ENCODE measurements at regions not wholly inside any gene's neighbourhood (a gene's known extent, or its start where the extent isn't known, plus 50 kb on each side); places are given as distances from the start of the nearest gene placed in this dataset.
A peak's percentile ranks its signal among the peaks of the same experiment; 100 is the strongest.

- Histone ChIP-seq H3K27ac (ENCODE audit: insufficient read depth, low read length) (no peak overlapping the region), H3K9me3 (ENCODE audit: control insufficient read depth, insufficient read depth, low read depth, low read length) (no peaks in the 10 kb centered on the region), H3K79me2 (ENCODE audit: control insufficient read depth, insufficient read depth, low read length) (no peaks in the 10 kb centered on the region), H2AFZ (ENCODE audit: low read length) (no peak overlapping the region), H3K36me3 (ENCODE audit: control insufficient read depth, insufficient read depth, low read length) (no peaks in the 10 kb centered on the region), H3K4me2 (ENCODE audit: extremely low read depth, insufficient read depth, low read length) (no peak overlapping the region), H3K27me3 (ENCODE audit: control insufficient read depth, insufficient read depth, low read length) (no peaks in the 10 kb centered on the region), H3K9ac (ENCODE audit: insufficient read depth, low read length) (no peak overlapping the region), H3K4me1 (ENCODE audit: control insufficient read depth, extremely low read depth, insufficient read depth, low read length) (no peaks in the 10 kb centered on the region), H4K20me1 (ENCODE audit: control insufficient read depth, extremely low read depth, insufficient read depth, low read length) (no peaks in the 10 kb centered on the region), H3K4me3 (replicated peaks in 1 of 4; ENCODE audit: control extremely low read depth in 1 of 4, insufficient read depth in 1 of 4, low read depth in 3 of 4, low read length in 4 of 4) (no peak overlapping the region)
- TF ChIP-seq EZH2 (IDR thresholded peaks at IDR 0.05; ENCODE audit: low read length, missing control alignments) (no peak), CTCF (conservative IDR thresholded peaks at IDR 0.05 in 1 of 2, IDR thresholded peaks at IDR 0.05 in 1 of 2; ENCODE audit: low read depth in 1 of 2, low read length in 2 of 2) (no peak)
- peak in 1 of 2 donors; percentile 35 for DNase-seq (ENCODE audit: low read depth in 2 of 2)
Measured at GRCh38 chr6:14616656-14617055, 499.1 kb downstream of the CD83 start.

GRCh38 chr6:14618759-14619418, 501.3 kb downstream of the CD83 start:
- Histone ChIP-seq H3K27me3 (ENCODE audit: control insufficient read depth, insufficient read depth, low read length) (no peaks in the 10 kb centered on the region), H3K4me2 (ENCODE audit: extremely low read depth, insufficient read depth, low read length) (no peak overlapping the region), H3K4me1 (ENCODE audit: control insufficient read depth, extremely low read depth, insufficient read depth, low read length) (no peaks in the 10 kb centered on the region), H3K79me2 (ENCODE audit: control insufficient read depth, insufficient read depth, low read length) (no peaks in the 10 kb centered on the region), H4K20me1 (ENCODE audit: control insufficient read depth, extremely low read depth, insufficient read depth, low read length) (no peaks in the 10 kb centered on the region), H3K9me3 (ENCODE audit: control insufficient read depth, insufficient read depth, low read depth, low read length) (no peaks in the 10 kb centered on the region), H2AFZ (ENCODE audit: low read length) (no peak overlapping the region), H3K9ac (ENCODE audit: insufficient read depth, low read length) (no peak overlapping the region), H3K36me3 (ENCODE audit: control insufficient read depth, insufficient read depth, low read length) (no peaks in the 10 kb centered on the region), H3K4me3 (replicated peaks in 1 of 4; ENCODE audit: control extremely low read depth in 1 of 4, insufficient read depth in 1 of 4, low read depth in 3 of 4, low read length in 4 of 4) (no peak overlapping the region), H3K27ac (ENCODE audit: insufficient read depth, low read length) (no peak overlapping the region)
- DNase-seq (ENCODE audit: low read depth in 2 of 2) = no peak
- TF ChIP-seq CTCF (conservative IDR thresholded peaks at IDR 0.05 in 1 of 2, IDR thresholded peaks at IDR 0.05 in 1 of 2; ENCODE audit: low read depth in 1 of 2, low read length in 2 of 2) (no peak), EZH2 (IDR thresholded peaks at IDR 0.05; ENCODE audit: low read length, missing control alignments) (no peak)

GRCh38 chr6:14619419-14619781, 501.8 kb downstream of the CD83 start:
- H3K79me2 ChIP-seq (ENCODE audit: control insufficient read depth, insufficient read depth, low read length) = no peaks in the 10 kb centered on the region
- no peak overlapping the region for H2AFZ ChIP-seq (ENCODE audit: low read length)
- H3K27me3 ChIP-seq (ENCODE audit: control insufficient read depth, insufficient read depth, low read length) = no peaks in the 10 kb centered on the region
- H3K4me2 ChIP-seq (ENCODE audit: extremely low read depth, insufficient read depth, low read length) = no peak overlapping the region
- no peaks in the 10 kb centered on the region for H4K20me1 ChIP-seq (ENCODE audit: control insufficient read depth, extremely low read depth, insufficient read depth, low read length)
- H3K36me3 ChIP-seq (ENCODE audit: control insufficient read depth, insufficient read depth, low read length) = no peaks in the 10 kb centered on the region
- H3K4me3 ChIP-seq (replicated peaks in 1 of 4; ENCODE audit: control extremely low read depth in 1 of 4, insufficient read depth in 1 of 4, low read depth in 3 of 4, low read length in 4 of 4) = no peak overlapping the region
- no peaks in the 10 kb centered on the region for H3K4me1 ChIP-seq (ENCODE audit: control insufficient read depth, extremely low read depth, insufficient read depth, low read length)
- no peak for DNase-seq (ENCODE audit: low read depth in 2 of 2)
- no peak overlapping the region for H3K9ac ChIP-seq (ENCODE audit: insufficient read depth, low read length)
- no peak overlapping the region for H3K27ac ChIP-seq (ENCODE audit: insufficient read depth, low read length)
- no peaks in the 10 kb centered on the region for H3K9me3 ChIP-seq (ENCODE audit: control insufficient read depth, insufficient read depth, low read depth, low read length)
- no peak for TF ChIP-seq CTCF (conservative IDR thresholded peaks at IDR 0.05 in 1 of 2, IDR thresholded peaks at IDR 0.05 in 1 of 2; ENCODE audit: low read depth in 1 of 2, low read length in 2 of 2)
- no peak for TF ChIP-seq EZH2 (IDR thresholded peaks at IDR 0.05; ENCODE audit: low read length, missing control alignments)
